ENCODE measurements at regions not wholly inside any gene's neighbourhood (a gene's known extent, or its start where the extent isn't known, plus 50 kb on each side); places are given as distances from the start of the nearest gene placed in this dataset.

GRCh38 chr10:94116848-94117247, 123.1 kb downstream of the PLCE1 start:
- TF ChIP-seq POLR2A (IDR thresholded peaks at IDR 0.05) = no peak
- TF ChIP-seq, protein P1, sequence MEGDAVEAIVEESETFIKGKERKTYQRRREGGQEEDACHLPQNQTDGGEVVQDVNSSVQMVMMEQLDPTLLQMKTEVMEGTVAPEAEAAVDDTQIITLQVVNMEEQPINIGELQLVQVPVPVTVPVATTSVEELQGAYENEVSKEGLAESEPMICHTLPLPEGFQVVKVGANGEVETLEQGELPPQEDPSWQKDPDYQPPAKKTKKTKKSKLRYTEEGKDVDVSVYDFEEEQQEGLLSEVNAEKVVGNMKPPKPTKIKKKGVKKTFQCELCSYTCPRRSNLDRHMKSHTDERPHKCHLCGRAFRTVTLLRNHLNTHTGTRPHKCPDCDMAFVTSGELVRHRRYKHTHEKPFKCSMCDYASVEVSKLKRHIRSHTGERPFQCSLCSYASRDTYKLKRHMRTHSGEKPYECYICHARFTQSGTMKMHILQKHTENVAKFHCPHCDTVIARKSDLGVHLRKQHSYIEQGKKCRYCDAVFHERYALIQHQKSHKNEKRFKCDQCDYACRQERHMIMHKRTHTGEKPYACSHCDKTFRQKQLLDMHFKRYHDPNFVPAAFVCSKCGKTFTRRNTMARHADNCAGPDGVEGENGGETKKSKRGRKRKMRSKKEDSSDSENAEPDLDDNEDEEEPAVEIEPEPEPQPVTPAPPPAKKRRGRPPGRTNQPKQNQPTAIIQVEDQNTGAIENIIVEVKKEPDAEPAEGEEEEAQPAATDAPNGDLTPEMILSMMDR (IDR thresholded peaks at IDR 0.05) = no peak
